ENCODE measurements at regions not wholly inside any gene's neighbourhood (a gene's known extent, or its start where the extent isn't known, plus 50 kb on each side); places are given as distances from the start of the nearest gene placed in this dataset.
"Not testable (repeated sequence)": the region's sequence is repeated elsewhere in the genome, so short reads cannot be mapped to it uniquely, and the experiment has no call there.

- not testable (repeated sequence) for TF ChIP-seq GFI1B (tag by site-specific recombination; IDR thresholded peaks at IDR 0.05); CTCF (tag by site-specific recombination; IDR thresholded peaks at IDR 0.05); RBAK (tag by site-specific recombination; IDR thresholded peaks at IDR 0.05); ZNF544 (tag by site-specific recombination; IDR thresholded peaks at IDR 0.05); REPIN1 (tag by site-specific recombination; IDR thresholded peaks at IDR 0.05; ENCODE audit: low read depth); KLF16 (tag by site-specific recombination; IDR thresholded peaks at IDR 0.05); ZNF19 (tag by site-specific recombination; IDR thresholded peaks at IDR 0.05; ENCODE audit: low read depth); PRDM1 (tag by site-specific recombination; IDR thresholded peaks at IDR 0.05); ZNF843 (tag by site-specific recombination; IDR thresholded peaks at IDR 0.05); ZNF10 (tag by site-specific recombination; IDR thresholded peaks at IDR 0.05); YY1 (tag by site-specific recombination; IDR thresholded peaks at IDR 0.05); HOXA7 (CRISPR knock-in tag; IDR thresholded peaks at IDR 0.05; ENCODE audit: borderline replicate concordance); SP2 (tag by site-specific recombination; IDR thresholded peaks at IDR 0.05)
Observed at GRCh38 chr2:87291400-87292200, 270.0 kb upstream of the PLGLB1 start.
